ENCODE measurements at regions not wholly inside any gene's neighbourhood (a gene's known extent, or its start where the extent isn't known, plus 50 kb on each side); places are given as distances from the start of the nearest gene placed in this dataset.

- no peak overlapping the region for H3K27ac ChIP-seq (ENCODE audit: low read depth, low read length)
- peaks cover 14 to 22% of the 10 kb centered on the region in 2 experiments; a peak in 2 of 4 replicates for H3K9me3 ChIP-seq (ENCODE audit: control insufficient read depth in 1 of 2, insufficient read depth in 1 of 2, low read depth in 1 of 2, low read length in 2 of 2)
- no peak for DNase-seq (ENCODE audit: low read depth, low spot score)
- no peaks in the 10 kb centered on the region for H3K27me3 ChIP-seq (ENCODE audit: insufficient read depth, low read length)
- TF ChIP-seq FOSL1 (IDR thresholded peaks at IDR 0.05; ENCODE audit: low read depth): no peak
- no peak for TF ChIP-seq EZH2phosphoT487 (IDR thresholded peaks at IDR 0.05; ENCODE audit: borderline replicate concordance)
- no peak for TF ChIP-seq CBX3 (IDR thresholded peaks at IDR 0.05; ENCODE audit: low read depth)
- no peaks in the 10 kb centered on the region for H3K4me1 ChIP-seq (ENCODE audit: control insufficient read depth in 1 of 2, insufficient read depth in 2 of 2, low read length in 2 of 2)
- H3K9me2 ChIP-seq (ENCODE audit: insufficient read depth): no peaks in the 10 kb centered on the region
- H3K4me2 ChIP-seq (ENCODE audit: low read length): no peak overlapping the region
- intact Hi-C loops (cut with micrococcal nuclease): no loop called here
- ATAC-seq: no peak
- ChIA-PET POLR2A (no interaction called here), CTCF (no interaction called here), RAD21 (ENCODE audit: low non-redundant PET in 1 of 2, low total read pairs in 2 of 2, uncharacterized antibody in 2 of 2, unreplicated experiment in 2 of 2) (no interaction called here)
- BruUV-seq (replicated peaks): no TSS peak
- no peak overlapping the region for H3K9ac ChIP-seq (ENCODE audit: low read length)
- H4K20me1 ChIP-seq (ENCODE audit: insufficient read depth): no peaks in the 10 kb centered on the region
- H3K79me2 ChIP-seq (ENCODE audit: insufficient read depth, low read length): no peaks in the 10 kb centered on the region
- no peak overlapping the region for H3K4me3 ChIP-seq (replicated peaks in 1 of 2; ENCODE audit: low read depth in 1 of 2, low read length in 2 of 2)
- H3K36me3 ChIP-seq (ENCODE audit: control insufficient read depth in 1 of 2, insufficient read depth in 2 of 2, low read length in 2 of 2): no peaks in the 10 kb centered on the region
- no peak overlapping the region for H2AFZ ChIP-seq (ENCODE audit: low read depth, low read length, poor library complexity, severe bottlenecking)
Observed at GRCh38 chr2:5230855-5231254, 461.3 kb upstream of the SOX11 start.

- no peaks in the 10 kb centered on the region for H3K36me3 ChIP-seq (ENCODE audit: control insufficient read depth in 1 of 2, insufficient read depth in 2 of 2, low read length in 2 of 2)
- CTCF ChIA-PET: no interaction called here
- no TSS peak for BruUV-seq (replicated peaks)
Observed at GRCh38 chr2:5231287-5231686, 460.9 kb upstream of the SOX11 start.

More at GRCh38 chr2:5231287-5231686, 460.9 kb upstream of the SOX11 start:
- no peaks in the 10 kb centered on the region for H3K9me2 ChIP-seq (ENCODE audit: insufficient read depth)
- TF ChIP-seq EZH2 (IDR thresholded peaks at IDR 0.05): no peak
- TF ChIP-seq ATF3 (IDR thresholded peaks at IDR 0.05): no peak
- TF ChIP-seq CBX3 (IDR thresholded peaks at IDR 0.05; ENCODE audit: low read depth): no peak
- TF ChIP-seq CEBPB (IDR thresholded peaks at IDR 0.05; ENCODE audit: low read depth): no peak
- TF ChIP-seq EZH2phosphoT487 (IDR thresholded peaks at IDR 0.05; ENCODE audit: borderline replicate concordance): no peak
- no peak for TF ChIP-seq ZBTB33 (IDR thresholded peaks at IDR 0.05; ENCODE audit: extremely low read depth, insufficient replicate concordance, low read length)
- intact Hi-C loops (cut with micrococcal nuclease): no loop called here
- no peaks in the 10 kb centered on the region for H4K20me1 ChIP-seq (ENCODE audit: insufficient read depth)
- peaks cover 18 to 19% of the 10 kb centered on the region in 2 experiments; a peak in 2 of 4 replicates for H3K9me3 ChIP-seq (ENCODE audit: control insufficient read depth in 1 of 2, insufficient read depth in 1 of 2, low read depth in 1 of 2, low read length in 2 of 2)
- H2AFZ ChIP-seq (ENCODE audit: low read depth, low read length, poor library complexity, severe bottlenecking): no peak overlapping the region
- ATAC-seq (no peak), DNase-seq (ENCODE audit: low read depth, low spot score) (no peak)
- H3K9ac ChIP-seq (ENCODE audit: low read length): no peak overlapping the region
- H3K4me1 ChIP-seq (ENCODE audit: control insufficient read depth in 1 of 2, insufficient read depth in 2 of 2, low read length in 2 of 2): no peaks in the 10 kb centered on the region
- H3K79me2 ChIP-seq (ENCODE audit: insufficient read depth, low read length): no peaks in the 10 kb centered on the region
- ChIA-PET POLR2A (no interaction called here), RAD21 (ENCODE audit: low non-redundant PET in 1 of 2, low total read pairs in 2 of 2, uncharacterized antibody in 2 of 2, unreplicated experiment in 2 of 2) (no interaction called here)
- H3K27me3 ChIP-seq (ENCODE audit: insufficient read depth, low read length): no peaks in the 10 kb centered on the region
- H3K27ac ChIP-seq (ENCODE audit: low read depth, low read length): no peak overlapping the region
- no peak overlapping the region for H3K4me3 ChIP-seq (replicated peaks in 1 of 2; ENCODE audit: low read depth in 1 of 2, low read length in 2 of 2)
- H3K4me2 ChIP-seq (ENCODE audit: low read length): no peak overlapping the region
